ENCODE measurements at regions not wholly inside any gene's neighbourhood (a gene's known extent, or its start where the extent isn't known, plus 50 kb on each side); places are given as distances from the start of the nearest gene placed in this dataset.

GRCh38 chr15:39128746-39129145, 452.1 kb upstream of the THBS1 start:
- Mint-ChIP-seq H3K4me3 (no peak overlapping the region), H3K9me3 (no peaks in the 10 kb centered on the region), H3K4me1 (peaks cover 14% of the 10 kb centered on the region), H3K27me3 (ENCODE audit: low read depth, poor library complexity) (no peaks in the 10 kb centered on the region), H3K27ac (no peak overlapping the region), H3K36me3 (ENCODE audit: low read depth) (no peaks in the 10 kb centered on the region)
- no peak for DNase-seq
- TF ChIP-seq CTCF (IDR thresholded peaks at IDR 0.05) = no peak

- Mint-ChIP-seq H3K27ac (no peak overlapping the region), H3K4me1 (peaks cover 5% of the 10 kb centered on the region), H3K27me3 (ENCODE audit: low read depth, poor library complexity) (no peaks in the 10 kb centered on the region), H3K9me3 (no peaks in the 10 kb centered on the region), H3K36me3 (ENCODE audit: low read depth) (no peaks in the 10 kb centered on the region), H3K4me3 (no peak overlapping the region)
- DNase-seq = no peak
- TF ChIP-seq CTCF (IDR thresholded peaks at IDR 0.05) = no peak
These were observed 450.1 kb upstream of the THBS1 start for GRCh38 chr15:39130556-39131379.

- Mint-ChIP-seq H3K9me3 (no peaks in the 10 kb centered on the region), H3K27me3 (ENCODE audit: low read depth, poor library complexity) (no peaks in the 10 kb centered on the region), H3K27ac (no peak overlapping the region), H3K4me3 (no peak overlapping the region), H3K36me3 (ENCODE audit: low read depth) (no peaks in the 10 kb centered on the region), H3K4me1 (peaks cover 5% of the 10 kb centered on the region)
- TF ChIP-seq CTCF (IDR thresholded peaks at IDR 0.05) = no peak
- DNase-seq = no peak
These were observed 449.3 kb upstream of the THBS1 start for GRCh38 chr15:39131609-39132008.

- H3K4me1 Mint-ChIP-seq = peaks cover 5% of the 10 kb centered on the region
- no peak overlapping the region for H3K27ac Mint-ChIP-seq
These were observed 448.8 kb upstream of the THBS1 start for GRCh38 chr15:39132070-39132469.

GRCh38 chr15:39132954-39133600, 447.8 kb upstream of the THBS1 start:
- Mint-ChIP-seq H3K27ac (no peak overlapping the region), H3K36me3 (ENCODE audit: low read depth) (no peaks in the 10 kb centered on the region), H3K27me3 (ENCODE audit: low read depth, poor library complexity) (no peaks in the 10 kb centered on the region), H3K9me3 (no peaks in the 10 kb centered on the region), H3K4me1 (no peaks in the 10 kb centered on the region), H3K4me3 (no peak overlapping the region)
- no peak for TF ChIP-seq CTCF (IDR thresholded peaks at IDR 0.05)
- no peak for DNase-seq

More at GRCh38 chr15:39132070-39132469, 448.8 kb upstream of the THBS1 start:
- H3K36me3 Mint-ChIP-seq (ENCODE audit: low read depth) = no peaks in the 10 kb centered on the region
- H3K4me3 Mint-ChIP-seq = no peak overlapping the region
- no peak for DNase-seq
- no peak for TF ChIP-seq CTCF (IDR thresholded peaks at IDR 0.05)
- no peaks in the 10 kb centered on the region for H3K9me3 Mint-ChIP-seq
- H3K27me3 Mint-ChIP-seq (ENCODE audit: low read depth, poor library complexity) = no peaks in the 10 kb centered on the region

Data from nephron progenitor cell (in vitro differentiated cells).